HG02678 (cell line): ENCODE measurements at regions not wholly inside any gene's neighbourhood (a gene's known extent, or its start where the extent isn't known, plus 50 kb on each side); places are given as distances from the start of the nearest gene placed in this dataset.
A peak's percentile ranks its signal among the peaks of the same experiment; 100 is the strongest.
"Not testable (repeated sequence)": the region's sequence is repeated elsewhere in the genome, so short reads cannot be mapped to it uniquely, and the experiment has no call there.

Experiments used
- ATAC-seq: cut with Tn5 transposase; IDR thresholded peaks from one replicate; pipeline ENCODE4 v1.9.1; 2021; ENCODE audit warnings: mild to moderate bottlenecking, moderate library complexity; ENCODE audit not compliant: unreplicated experiment

DNA sequence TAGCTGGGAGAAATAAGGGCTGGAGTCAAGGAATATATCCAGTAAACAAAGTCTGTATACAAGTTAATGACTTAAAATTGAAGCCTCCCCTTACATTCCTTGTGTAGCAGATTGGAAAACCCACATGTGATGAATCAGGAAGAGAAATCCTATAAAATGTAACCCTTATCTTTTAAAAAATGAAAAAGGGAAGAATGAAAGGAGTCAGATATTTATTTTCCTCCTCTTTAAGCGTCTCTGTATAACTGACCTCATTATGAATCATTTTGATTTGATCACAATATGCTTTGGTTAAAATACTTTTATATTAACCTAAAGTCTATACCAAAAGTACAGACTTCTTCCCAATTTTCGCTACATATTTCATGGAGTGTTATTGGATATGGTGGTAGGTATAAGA is 316.3 kb upstream of the STAC start:
- no peak for ATAC-seq

- ATAC-seq: no peak
Measured at GRCh38 chr3:36065321-36065720, 315.0 kb upstream of the STAC start.

DNA sequence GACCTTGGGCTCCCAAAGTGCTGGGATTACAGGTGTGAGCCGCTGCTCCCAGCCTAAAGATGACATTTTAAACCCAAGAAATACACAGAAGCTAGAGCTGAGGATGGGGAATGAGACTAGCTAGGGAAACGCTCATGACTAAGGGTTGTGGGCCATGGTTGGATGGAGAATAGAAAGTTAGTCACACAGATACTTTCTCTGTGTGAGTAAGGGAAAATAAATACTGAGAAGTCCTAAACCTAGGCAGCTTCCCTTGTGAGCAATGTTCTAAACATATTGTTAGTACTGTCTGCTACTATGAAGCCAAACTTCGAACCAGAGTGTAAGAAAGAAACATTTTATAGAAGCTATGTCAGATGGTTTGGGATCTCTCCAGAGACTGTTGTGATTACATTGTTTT is 304.8 kb upstream of the STAC start:
- no peak for ATAC-seq

GRCh38 chr3:36077320-36077719 is 303.0 kb upstream of the STAC start:
- no peak for ATAC-seq

- ATAC-seq: not testable (repeated sequence)
Measured at GRCh38 chr3:36082958-36083357, 297.3 kb upstream of the STAC start.

- ATAC-seq: peak; percentile 52
Measured at GRCh38 chr3:36095238-36095637, 285.1 kb upstream of the STAC start.

DNA sequence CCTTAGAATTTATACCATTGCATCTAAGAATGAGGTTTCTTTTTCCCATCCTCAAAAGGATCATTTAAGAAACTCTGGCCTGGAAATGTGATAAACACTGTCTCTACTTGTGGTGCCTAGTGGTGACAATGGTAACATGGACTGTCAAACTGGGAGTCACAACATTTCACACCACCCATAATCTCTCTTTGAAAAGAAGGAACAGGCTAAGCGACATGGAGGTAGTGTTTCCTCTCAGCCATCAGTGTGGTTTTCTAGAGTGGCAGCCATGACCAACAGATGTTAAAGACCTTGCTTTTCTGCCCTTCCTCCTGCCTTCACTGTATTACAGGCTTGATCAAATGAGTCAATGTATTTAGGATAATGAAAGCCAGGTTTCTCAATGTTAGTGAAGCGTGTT is 283.1 kb upstream of the STAC start:
- ATAC-seq: no peak

DNA sequence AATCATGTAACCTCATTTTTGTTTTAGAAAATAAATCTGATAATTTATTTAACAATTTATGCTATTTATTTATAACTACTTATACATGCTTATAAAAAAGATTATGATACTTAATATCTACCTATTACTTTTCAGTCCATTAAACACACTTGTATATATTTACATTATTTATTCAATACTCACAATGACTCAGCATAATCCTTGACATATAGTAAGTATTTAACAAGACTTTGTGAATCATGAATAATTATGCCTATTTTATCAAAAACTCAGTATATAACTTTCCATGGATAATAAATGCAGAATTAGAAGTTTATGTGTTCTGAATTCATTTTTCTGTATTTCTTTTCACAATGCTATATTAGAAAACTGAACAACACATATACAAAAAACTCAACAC is 266.0 kb upstream of the STAC start:
- ATAC-seq: no peak

DNA sequence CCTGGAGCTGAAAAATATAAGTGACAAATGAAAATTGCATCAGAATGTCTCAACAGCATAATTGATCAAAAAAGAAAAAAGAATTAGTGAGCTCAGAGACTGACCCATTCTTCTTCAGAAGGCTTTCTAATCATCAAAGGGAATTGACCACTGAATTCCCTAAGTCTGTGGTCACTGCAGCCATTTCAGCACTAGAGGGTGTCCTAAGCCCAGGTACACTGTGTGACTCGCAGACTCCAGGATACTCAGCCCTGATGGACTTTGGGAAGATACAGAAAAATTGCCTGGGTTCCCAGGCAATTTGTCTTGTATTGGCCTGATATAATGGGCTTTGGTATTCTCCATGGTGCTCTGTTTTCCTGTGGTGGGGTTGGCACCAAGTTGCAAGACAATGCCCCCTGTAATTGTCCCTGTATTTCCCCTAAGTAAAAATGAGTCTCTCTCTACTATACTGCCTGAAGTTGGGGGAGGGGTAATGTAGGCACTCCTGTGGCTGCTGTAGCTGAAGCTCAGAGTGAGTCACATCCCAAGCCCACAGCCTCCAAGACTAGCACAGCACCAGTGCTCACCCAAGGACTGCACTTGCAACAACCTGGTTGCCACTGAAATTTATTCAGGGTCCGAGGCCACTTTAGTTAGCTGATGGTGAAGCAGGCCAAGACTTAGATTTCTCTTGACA is 256.0 kb upstream of the STAC start:
- ATAC-seq: no peak

GRCh38 chr3:36132214-36132613 is 248.1 kb upstream of the STAC start:
- ATAC-seq: no peak

- ATAC-seq: no peak
Measured at GRCh38 chr3:36135863-36136262, 244.4 kb upstream of the STAC start.

- no peak for ATAC-seq
Measured at GRCh38 chr3:36142746-36143145, 237.6 kb upstream of the STAC start.

GRCh38 chr3:36146404-36146803 is 233.9 kb upstream of the STAC start:
- ATAC-seq: no peak

DNA sequence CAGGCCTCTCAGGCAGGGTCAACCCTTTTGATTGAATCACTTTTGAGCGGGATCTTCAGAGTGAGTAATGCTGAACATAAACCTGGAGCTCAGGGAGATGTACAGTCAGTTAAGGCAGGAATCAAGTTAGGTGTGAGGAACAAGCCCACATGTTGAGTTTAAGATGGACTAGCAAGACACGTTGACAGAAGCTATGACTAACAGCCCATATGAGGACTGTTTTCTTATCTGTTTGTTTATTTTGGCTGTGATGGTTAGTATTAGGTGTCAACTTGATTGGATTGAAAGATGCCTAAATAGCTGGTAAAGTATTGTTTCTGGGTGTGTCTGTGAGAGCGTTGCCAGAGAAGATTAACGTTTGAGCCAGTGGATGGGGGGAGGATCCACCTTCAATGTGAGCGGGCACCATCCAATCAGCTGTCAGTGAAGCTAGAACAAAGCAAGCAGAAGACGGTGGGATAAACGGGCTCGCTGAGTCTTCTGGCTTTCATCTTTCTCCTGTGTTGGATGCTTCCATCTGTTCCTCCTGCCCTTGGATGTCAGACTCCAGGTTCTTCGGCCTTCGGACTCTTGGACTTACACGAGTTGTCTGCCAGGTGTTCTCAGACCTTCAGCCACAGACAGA is 232.3 kb upstream of the STAC start:
- ATAC-seq: no peak

DNA sequence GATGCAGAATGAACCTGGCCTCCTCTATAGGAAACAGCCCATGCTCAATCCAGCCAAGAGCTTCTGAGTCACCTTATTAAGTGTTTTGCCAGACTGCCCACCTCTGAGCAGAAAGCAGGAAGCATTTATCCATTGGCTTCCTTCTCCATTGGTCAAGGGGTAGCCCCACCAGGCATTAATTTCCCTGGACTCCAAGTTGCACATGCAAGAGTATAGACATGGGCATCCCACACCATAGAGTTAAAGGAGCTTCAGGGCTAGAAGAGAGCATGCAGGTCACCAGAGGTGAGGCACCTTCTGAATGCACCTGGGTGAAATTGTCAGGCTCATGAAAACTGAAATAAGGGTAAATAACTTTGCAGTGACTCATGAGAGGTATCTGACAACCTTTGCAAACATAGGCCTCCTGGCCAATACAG is 230.8 kb upstream of the STAC start:
- ATAC-seq: no peak

GRCh38 chr3:36155515-36155914 is 224.8 kb upstream of the STAC start:
- no peak for ATAC-seq

GRCh38 chr3:36164400-36164799 is 215.9 kb upstream of the STAC start:
- ATAC-seq: no peak

DNA sequence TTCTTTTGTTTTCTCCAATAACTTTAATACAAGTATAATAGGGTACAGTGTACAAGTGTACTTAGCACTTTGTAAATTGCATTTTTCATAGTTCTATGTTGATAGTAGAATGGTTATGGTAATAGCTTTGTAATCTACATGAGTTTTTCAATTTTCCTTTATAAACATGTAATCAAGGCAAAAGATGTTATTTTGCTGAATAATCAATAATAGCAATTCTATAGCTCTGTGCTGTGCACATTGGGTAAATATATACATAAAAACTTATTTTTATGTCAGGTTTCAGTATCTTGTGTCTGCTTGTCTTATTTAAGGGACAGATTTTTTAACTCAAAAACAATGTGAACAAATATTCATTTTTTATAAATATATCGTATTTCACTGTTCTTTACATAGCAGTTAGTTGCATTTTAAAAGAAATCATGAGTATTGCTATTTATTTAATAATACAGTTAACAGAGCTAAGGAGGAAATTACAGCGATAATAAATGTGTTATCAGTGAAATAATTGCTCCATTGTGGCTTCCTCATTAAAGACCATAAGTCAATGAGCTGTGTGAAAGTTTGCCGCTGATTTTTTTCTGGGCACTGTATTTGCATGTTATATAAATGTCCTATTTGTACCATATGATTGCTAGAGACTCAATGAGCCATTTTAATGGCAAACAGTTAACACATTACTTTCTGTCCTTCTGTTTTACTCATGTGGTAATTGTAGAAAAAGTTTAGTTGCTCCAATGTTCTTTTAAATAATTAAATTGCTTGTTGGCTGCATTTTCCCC is 214.6 kb upstream of the STAC start:
- ATAC-seq: no peak

DNA sequence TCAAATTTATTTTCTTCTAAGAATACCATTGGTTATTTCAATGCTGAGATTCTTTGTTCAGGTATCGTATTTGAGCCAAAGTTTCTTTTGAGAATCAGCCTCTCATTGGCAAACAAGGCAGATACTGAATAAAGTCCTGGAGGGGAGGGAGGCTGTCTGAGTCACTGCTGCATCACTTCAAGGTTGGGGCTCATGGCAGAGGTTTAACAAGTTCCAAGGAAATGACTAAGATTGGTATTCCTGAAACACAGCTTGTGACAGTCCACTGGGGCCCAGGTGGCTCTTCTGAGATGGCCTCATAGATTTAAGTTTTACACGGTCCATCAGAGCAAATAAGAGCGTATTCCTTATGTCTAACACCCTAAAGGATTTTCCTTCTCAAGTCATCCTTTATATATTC is 213.8 kb upstream of the STAC start:
- no peak for ATAC-seq

- ATAC-seq: no peak
Measured at GRCh38 chr3:36172699-36173098, 207.6 kb upstream of the STAC start.

GRCh38 chr3:36175113-36175812 is 205.0 kb upstream of the STAC start:
- no peak for ATAC-seq
